Skeletal muscle satellite cell (primary cell): ENCODE measurements at regions not wholly inside any gene's neighbourhood (a gene's known extent, or its start where the extent isn't known, plus 50 kb on each side); places are given as distances from the start of the nearest gene placed in this dataset.
"Not testable (repeated sequence)": the region's sequence is repeated elsewhere in the genome, so short reads cannot be mapped to it uniquely, and the experiment has no call there.

ENCODE experiments used
- H3K27me3 ChIP-seq: 2 replicates; pipeline ENCODE4 v1.7.0; 2013; ENCODE audit warnings: low read length; ENCODE audit not compliant: control insufficient read depth, insufficient read depth
- H3K36me3 ChIP-seq: 2 replicates; pipeline ENCODE4 v1.7.0; 2013; ENCODE audit warnings: mild to moderate bottlenecking, control low read depth, low read length; ENCODE audit not compliant: insufficient read depth
- H3K4me1 ChIP-seq: 2 replicates; pipeline ENCODE4 v1.7.0; 2013; ENCODE audit warnings: low read length; ENCODE audit not compliant: control insufficient read depth, insufficient read depth
- H3K4me2 ChIP-seq: 2 replicates; pipeline ENCODE4 v1.7.0; 2013; ENCODE audit warnings: mild to moderate bottlenecking, low read length
- H3K4me3 ChIP-seq: 2 replicates; pipeline ENCODE4 v1.7.0; 2013; ENCODE audit warnings: low read length
- H3K9ac ChIP-seq: 2 replicates; pipeline ENCODE4 v1.7.0; 2013; ENCODE audit warnings: mild to moderate bottlenecking, low read depth, low read length, moderate library complexity
- H3K9me3 ChIP-seq: replicated peaks from 2 replicates; pipeline ENCODE4 v1.7.0; 2013; ENCODE audit warnings: mild to moderate bottlenecking, control low read depth, low read length

- no peak overlapping the region for H3K4me3 ChIP-seq
- H3K27me3 ChIP-seq = no peaks in the 10 kb centered on the region
- no peaks in the 10 kb centered on the region for H3K9me3 ChIP-seq
- no peaks in the 10 kb centered on the region for H3K4me1 ChIP-seq
- no peak overlapping the region for H3K9ac ChIP-seq
- H3K36me3 ChIP-seq = no peaks in the 10 kb centered on the region
- H3K4me2 ChIP-seq = no peak overlapping the region
Measured at GRCh38 chr3:104175696-104176095, 1191.0 kb upstream of the ALCAM start.

GRCh38 chr3:104176706-104177105 is 1190.0 kb upstream of the ALCAM start:
- Histone ChIP-seq H3K9ac (no peak overlapping the region), H3K36me3 (no peaks in the 10 kb centered on the region), H3K4me1 (no peaks in the 10 kb centered on the region), H3K4me3 (no peak overlapping the region), H3K4me2 (no peak overlapping the region), H3K27me3 (no peaks in the 10 kb centered on the region), H3K9me3 (no peaks in the 10 kb centered on the region)

- H3K4me3 ChIP-seq = no peak overlapping the region
- no peaks in the 10 kb centered on the region for H3K9me3 ChIP-seq
- H3K9ac ChIP-seq = no peak overlapping the region
- H3K27me3 ChIP-seq = no peaks in the 10 kb centered on the region
- no peak overlapping the region for H3K4me2 ChIP-seq
- no peaks in the 10 kb centered on the region for H3K36me3 ChIP-seq
- H3K4me1 ChIP-seq = no peaks in the 10 kb centered on the region
Measured at GRCh38 chr3:104178680-104179079, 1188.0 kb upstream of the ALCAM start.

GRCh38 chr3:104180906-104181305 is 1185.8 kb upstream of the ALCAM start:
- Histone ChIP-seq H3K36me3 (no peaks in the 10 kb centered on the region), H3K9me3 (no peaks in the 10 kb centered on the region), H3K4me3 (no peak overlapping the region), H3K4me1 (no peaks in the 10 kb centered on the region), H3K4me2 (no peak overlapping the region), H3K9ac (no peak overlapping the region), H3K27me3 (no peaks in the 10 kb centered on the region)

GRCh38 chr3:104190681-104191080 is 1176.0 kb upstream of the ALCAM start:
- Histone ChIP-seq H3K36me3 (no peaks in the 10 kb centered on the region), H3K9me3 (no peaks in the 10 kb centered on the region), H3K9ac (no peak overlapping the region), H3K4me2 (no peak overlapping the region), H3K4me3 (no peak overlapping the region), H3K4me1 (no peaks in the 10 kb centered on the region), H3K27me3 (no peaks in the 10 kb centered on the region)

- no peaks in the 10 kb centered on the region for H3K9me3 ChIP-seq
- no peaks in the 10 kb centered on the region for H3K27me3 ChIP-seq
- no peak overlapping the region for H3K4me2 ChIP-seq
- H3K4me3 ChIP-seq = no peak overlapping the region
- H3K4me1 ChIP-seq = no peaks in the 10 kb centered on the region
- no peak overlapping the region for H3K9ac ChIP-seq
- no peaks in the 10 kb centered on the region for H3K36me3 ChIP-seq
Measured at GRCh38 chr3:104198131-104198530, 1168.6 kb upstream of the ALCAM start.

- H3K4me1 ChIP-seq = no peaks in the 10 kb centered on the region
- no peaks in the 10 kb centered on the region for H3K9me3 ChIP-seq
- H3K4me3 ChIP-seq = no peak overlapping the region
- H3K4me2 ChIP-seq = no peak overlapping the region
- H3K27me3 ChIP-seq = no peaks in the 10 kb centered on the region
- no peaks in the 10 kb centered on the region for H3K36me3 ChIP-seq
- H3K9ac ChIP-seq = no peak overlapping the region
Measured at GRCh38 chr3:104206925-104207324, 1159.8 kb upstream of the ALCAM start.

GRCh38 chr3:104214277-104214676 is 1152.4 kb upstream of the ALCAM start:
- no peaks in the 10 kb centered on the region for H3K4me1 ChIP-seq
- no peak overlapping the region for H3K9ac ChIP-seq
- H3K4me2 ChIP-seq = no peak overlapping the region
- H3K4me3 ChIP-seq = no peak overlapping the region
- H3K36me3 ChIP-seq = no peaks in the 10 kb centered on the region
- H3K27me3 ChIP-seq = peaks cover 2% of the 10 kb centered on the region
- no peaks in the 10 kb centered on the region for H3K9me3 ChIP-seq

GRCh38 chr3:104214937-104215336 is 1151.8 kb upstream of the ALCAM start:
- no peaks in the 10 kb centered on the region for H3K9me3 ChIP-seq
- H3K4me3 ChIP-seq = no peak overlapping the region
- H3K4me1 ChIP-seq = no peaks in the 10 kb centered on the region
- no peak overlapping the region for H3K4me2 ChIP-seq
- H3K36me3 ChIP-seq = no peaks in the 10 kb centered on the region
- peaks cover 2% of the 10 kb centered on the region for H3K27me3 ChIP-seq
- H3K9ac ChIP-seq = no peak overlapping the region

- not testable (repeated sequence) for H3K4me3 ChIP-seq, H3K9me3 ChIP-seq, H3K4me2 ChIP-seq, H3K36me3 ChIP-seq, H3K9ac ChIP-seq, H3K4me1 ChIP-seq, H3K27me3 ChIP-seq
Measured at GRCh38 chr3:104219046-104219445, 1147.7 kb upstream of the ALCAM start.

- no peaks in the 10 kb centered on the region for H3K36me3 ChIP-seq
- no peak overlapping the region for H3K9ac ChIP-seq
Measured at GRCh38 chr3:104234442-104235194, 1132.1 kb upstream of the ALCAM start.

GRCh38 chr3:104244680-104245220 is 1122.0 kb upstream of the ALCAM start:
- Histone ChIP-seq H3K4me1 (no peaks in the 10 kb centered on the region), H3K27me3 (no peaks in the 10 kb centered on the region), H3K36me3 (no peaks in the 10 kb centered on the region), H3K9me3 (no peaks in the 10 kb centered on the region), H3K9ac (no peak overlapping the region), H3K4me2 (no peak overlapping the region), H3K4me3 (no peak overlapping the region)

More at GRCh38 chr3:104234442-104235194, 1132.1 kb upstream of the ALCAM start:
- Histone ChIP-seq H3K9me3 (no peaks in the 10 kb centered on the region), H3K4me3 (no peak overlapping the region), H3K4me2 (no peak overlapping the region), H3K27me3 (no peaks in the 10 kb centered on the region), H3K4me1 (no peaks in the 10 kb centered on the region)
